COLO829 (cell line): ENCODE measurements at regions not wholly inside any gene's neighbourhood (a gene's known extent, or its start where the extent isn't known, plus 50 kb on each side); places are given as distances from the start of the nearest gene placed in this dataset.

Source experiments
- DNase-seq: peaks from one replicate; pipeline ENCODE4 v3.0.0; 2012; ENCODE audit warnings: low spot score

- DNase-seq: no peak
Measured at GRCh38 chr16:86018487-86018886, 119.5 kb downstream of the IRF8 start.

GRCh38 chr16:86018941-86019340 is 120.0 kb downstream of the IRF8 start:
- DNase-seq: no peak

GRCh38 chr16:86019446-86020047 is 120.6 kb downstream of the IRF8 start:
- DNase-seq: no peak

- no peak for DNase-seq
Measured at GRCh38 chr16:86020971-86021370, 122.0 kb downstream of the IRF8 start.

GRCh38 chr16:86022381-86022960 is 123.5 kb downstream of the IRF8 start:
- DNase-seq: no peak

- no peak for DNase-seq
Measured at GRCh38 chr16:86024210-86024609, 125.2 kb downstream of the IRF8 start.

GRCh38 chr16:86025706-86026105 is 126.7 kb downstream of the IRF8 start:
- no peak for DNase-seq

- DNase-seq: no peak
Measured at GRCh38 chr16:86026171-86026910, 127.4 kb downstream of the IRF8 start.

- no peak for DNase-seq
Measured at GRCh38 chr16:86026916-86027315, 128.0 kb downstream of the IRF8 start.

- no peak for DNase-seq
Measured at GRCh38 chr16:86027373-86028126, 128.6 kb downstream of the IRF8 start.

GRCh38 chr16:86029131-86029741 is 130.3 kb downstream of the IRF8 start:
- no peak for DNase-seq

- DNase-seq: no peak
Measured at GRCh38 chr16:86030116-86030515, 131.2 kb downstream of the IRF8 start.

GRCh38 chr16:86031141-86031678 is 132.2 kb downstream of the IRF8 start:
- no peak for DNase-seq

- DNase-seq: no peak
Measured at GRCh38 chr16:86033016-86033474, 134.1 kb downstream of the IRF8 start.

- no peak for DNase-seq
Measured at GRCh38 chr16:86033971-86034370, 135.0 kb downstream of the IRF8 start.

GRCh38 chr16:86034421-86034919 is 135.5 kb downstream of the IRF8 start:
- DNase-seq: no peak

GRCh38 chr16:86035906-86036305 is 136.9 kb downstream of the IRF8 start:
- no peak for DNase-seq

- DNase-seq: no peak
Measured at GRCh38 chr16:86037999-86038925, 139.3 kb downstream of the IRF8 start.

GRCh38 chr16:86038926-86039310 is 140.0 kb downstream of the IRF8 start:
- DNase-seq: no peak

GRCh38 chr16:86039606-86040005 is 140.6 kb downstream of the IRF8 start:
- no peak for DNase-seq

GRCh38 chr16:86040496-86040895 is 141.5 kb downstream of the IRF8 start:
- DNase-seq: no peak
